ENCODE measurements at regions not wholly inside any gene's neighbourhood (a gene's known extent, or its start where the extent isn't known, plus 50 kb on each side); places are given as distances from the start of the nearest gene placed in this dataset.
"Not testable (repeated sequence)": the region's sequence is repeated elsewhere in the genome, so short reads cannot be mapped to it uniquely, and the experiment has no call there.

DNA sequence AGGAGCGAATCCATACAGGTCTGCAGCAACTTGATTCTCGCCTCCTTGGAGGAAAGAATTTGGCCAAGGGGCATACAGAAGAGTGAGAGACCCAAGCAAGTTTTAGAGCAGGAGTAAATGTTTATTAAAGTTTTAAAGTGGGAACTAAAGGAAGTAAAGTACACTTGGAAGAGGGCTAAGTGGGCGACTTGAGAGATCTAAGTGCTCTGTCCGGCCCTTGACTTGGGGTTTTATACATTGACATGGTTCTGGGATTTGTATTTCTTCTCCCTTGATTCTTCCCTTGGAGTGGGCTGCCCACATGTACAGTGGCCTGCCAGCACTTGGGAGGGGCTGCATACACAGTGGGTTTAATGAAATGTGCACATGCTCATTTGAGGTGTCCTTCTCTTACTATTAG lies 421.2 kb downstream of the TMEM121 start:
- no peaks in the 10 kb centered on the region for H3K27me3 ChIP-seq (ENCODE audit: control insufficient read depth, insufficient read depth, low read length)
- no peak for DNase-seq
- no peaks in the 10 kb centered on the region for H3K36me3 ChIP-seq (ENCODE audit: control insufficient read depth, insufficient read depth, low read length)
- no CpG with 5 or more reads among the region's 4 CpGs for WGBS (ENCODE audit: insufficient coverage, low lambda C conversion rate)
- no peaks in the 10 kb centered on the region for H3K4me1 ChIP-seq (ENCODE audit: control insufficient read depth, insufficient read depth, low read length)
- no peak overlapping the region for H3K4me3 ChIP-seq (ENCODE audit: low read length)
- H3K9me3 ChIP-seq (ENCODE audit: control insufficient read depth, low read depth, low read length) = peaks cover 12% of the 10 kb centered on the region
- no peak overlapping the region for H3K27ac ChIP-seq (ENCODE audit: low read length)

DNA sequence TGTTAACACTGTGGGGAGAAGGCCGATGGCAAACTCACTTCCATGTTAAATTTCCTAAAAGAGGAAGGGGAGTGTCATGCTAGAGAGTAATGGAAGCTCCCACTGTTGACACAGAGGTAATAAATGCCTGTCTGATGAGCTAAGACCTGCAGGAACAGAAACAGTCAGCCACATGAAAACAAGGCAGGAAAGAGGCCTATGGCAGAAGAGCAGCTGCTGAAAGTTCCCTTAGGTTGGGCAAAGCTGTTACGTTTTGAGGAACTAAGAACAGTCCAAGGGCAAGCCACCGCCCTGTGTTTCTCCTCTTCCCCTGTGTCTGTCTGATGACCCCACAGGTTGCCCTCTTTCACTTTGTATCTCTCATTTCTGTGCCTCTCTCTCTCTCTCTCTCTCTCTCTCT lies 422.6 kb downstream of the TMEM121 start:
- not testable (repeated sequence) for H3K27me3 ChIP-seq (ENCODE audit: control insufficient read depth, insufficient read depth, low read length); DNase-seq; H3K36me3 ChIP-seq (ENCODE audit: control insufficient read depth, insufficient read depth, low read length); H3K27ac ChIP-seq (ENCODE audit: low read length); H3K4me3 ChIP-seq (ENCODE audit: low read length); H3K4me1 ChIP-seq (ENCODE audit: control insufficient read depth, insufficient read depth, low read length)
- H3K9me3 ChIP-seq (ENCODE audit: control insufficient read depth, low read depth, low read length) = peaks cover 12% of the 10 kb centered on the region
- WGBS (ENCODE audit: insufficient coverage, low lambda C conversion rate) = no CpG with 5 or more reads among the region's 3 CpGs

DNA sequence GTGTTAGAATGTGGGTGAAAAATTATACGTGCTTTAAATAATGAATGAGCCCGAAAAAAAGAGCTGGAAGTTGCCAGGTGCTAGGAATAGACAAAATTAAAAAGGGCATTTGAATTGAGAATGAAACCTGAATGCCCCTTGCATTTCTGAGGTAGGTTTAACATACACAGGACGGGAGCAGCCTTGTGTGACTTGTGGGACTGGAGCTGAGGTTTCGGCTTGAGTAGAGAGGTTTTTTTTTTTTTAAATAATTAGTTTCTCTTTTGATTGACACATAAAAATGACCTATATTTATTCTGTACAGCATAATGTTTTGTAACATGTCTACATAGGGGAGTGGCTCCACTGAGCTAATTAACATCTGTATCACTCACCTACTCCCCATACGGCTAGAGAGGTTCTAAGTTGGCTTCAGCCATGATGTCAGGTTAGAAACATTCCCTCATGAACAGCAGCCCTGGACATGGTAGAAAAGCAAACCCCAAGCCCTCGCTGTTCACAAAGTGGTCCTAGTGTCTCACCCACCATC lies 424.0 kb downstream of the TMEM121 start:
- 70% methylated on average over 3 of the region's 6 CpGs for WGBS (ENCODE audit: insufficient coverage, low lambda C conversion rate)
- H3K9me3 ChIP-seq (ENCODE audit: control insufficient read depth, low read depth, low read length) = not testable (repeated sequence)

DNA sequence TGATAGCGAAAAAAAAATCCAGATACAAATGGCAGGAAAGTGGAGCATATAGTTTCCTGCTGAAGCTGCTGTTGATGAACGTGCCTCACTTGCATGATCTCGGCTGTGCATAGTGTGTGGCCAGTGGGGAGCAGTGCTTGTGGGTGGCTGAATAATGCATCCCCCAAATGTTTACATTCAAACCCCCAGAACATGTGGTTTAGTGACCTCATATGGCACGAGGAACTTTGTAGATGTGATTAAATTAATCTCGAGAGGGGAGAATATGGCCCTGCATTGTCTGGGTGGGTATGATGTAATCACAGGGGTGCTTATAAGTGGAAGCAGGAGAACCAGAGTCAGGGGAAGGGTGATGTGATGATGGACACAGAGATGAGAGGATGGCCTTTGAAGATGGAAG lies 425.0 kb downstream of the TMEM121 start:
- Histone ChIP-seq H3K4me3 (ENCODE audit: low read length) (no peak overlapping the region), H3K27ac (ENCODE audit: low read length) (no peak overlapping the region), H3K36me3 (ENCODE audit: control insufficient read depth, insufficient read depth, low read length) (no peaks in the 10 kb centered on the region), H3K9me3 (ENCODE audit: control insufficient read depth, low read depth, low read length) (no peaks in the 10 kb centered on the region), H3K4me1 (ENCODE audit: control insufficient read depth, insufficient read depth, low read length) (no peaks in the 10 kb centered on the region), H3K27me3 (ENCODE audit: control insufficient read depth, insufficient read depth, low read length) (no peaks in the 10 kb centered on the region)
- no peak for DNase-seq
- WGBS (ENCODE audit: insufficient coverage, low lambda C conversion rate) = no CpG with 5 or more reads among the region's 5 CpGs

More for the DNA sequence above, 424.0 kb downstream of the TMEM121 start:
- H3K4me1 ChIP-seq (ENCODE audit: control insufficient read depth, insufficient read depth, low read length); H3K27me3 ChIP-seq (ENCODE audit: control insufficient read depth, insufficient read depth, low read length); H3K4me3 ChIP-seq (ENCODE audit: low read length); DNase-seq; H3K27ac ChIP-seq (ENCODE audit: low read length); H3K36me3 ChIP-seq (ENCODE audit: control insufficient read depth, insufficient read depth, low read length): not testable (repeated sequence)

DNA sequence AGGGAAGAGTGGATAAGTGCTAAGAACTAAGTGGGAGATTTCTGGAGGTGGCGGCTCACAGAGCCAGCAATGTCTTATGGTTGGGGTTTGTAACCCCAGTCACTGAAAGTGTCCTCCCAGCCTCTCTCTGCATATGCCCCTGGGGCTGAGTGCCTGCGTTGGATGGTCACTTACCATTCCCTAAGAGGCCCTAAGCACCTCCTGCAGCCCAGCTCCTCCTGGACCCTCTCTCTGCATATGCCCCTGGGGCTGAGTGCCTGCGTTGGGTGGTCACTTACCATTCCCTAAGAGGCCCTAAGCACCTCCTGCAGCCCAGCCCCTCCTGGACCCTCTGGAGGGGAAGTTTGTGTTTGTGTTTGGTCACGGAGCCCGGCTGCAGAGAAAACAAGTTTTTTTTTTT lies 425.8 kb downstream of the TMEM121 start:
- DNase-seq = no peak
- Histone ChIP-seq H3K36me3 (ENCODE audit: control insufficient read depth, insufficient read depth, low read length) (no peaks in the 10 kb centered on the region), H3K9me3 (ENCODE audit: control insufficient read depth, low read depth, low read length) (no peaks in the 10 kb centered on the region), H3K4me3 (ENCODE audit: low read length) (no peak overlapping the region), H3K27me3 (ENCODE audit: control insufficient read depth, insufficient read depth, low read length) (no peaks in the 10 kb centered on the region), H3K4me1 (ENCODE audit: control insufficient read depth, insufficient read depth, low read length) (no peaks in the 10 kb centered on the region), H3K27ac (ENCODE audit: low read length) (no peak overlapping the region)
- WGBS (ENCODE audit: insufficient coverage, low lambda C conversion rate) = no CpG with 5 or more reads among the region's 5 CpGs

DNA sequence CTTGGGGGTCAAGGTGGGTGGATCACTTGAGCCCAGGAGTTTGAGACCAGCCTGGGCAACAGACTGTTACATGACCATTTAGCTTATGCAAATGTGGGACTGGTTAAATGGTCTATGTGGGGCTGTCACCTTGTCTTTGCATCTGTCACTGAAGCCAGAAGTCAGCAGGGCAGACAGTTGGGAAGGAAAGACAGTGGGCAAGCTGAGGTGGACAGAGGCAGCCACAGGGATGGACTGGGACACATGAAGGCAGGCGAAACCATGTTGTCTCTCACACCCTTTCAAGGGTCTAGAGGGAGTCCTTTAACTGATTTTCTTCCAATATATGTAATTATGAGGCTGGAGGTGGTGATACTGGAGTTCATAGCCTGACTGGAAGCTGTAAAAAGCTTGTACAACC lies 426.4 kb downstream of the TMEM121 start:
- H3K4me1 ChIP-seq (ENCODE audit: control insufficient read depth, insufficient read depth, low read length) = no peaks in the 10 kb centered on the region
- no peak overlapping the region for H3K4me3 ChIP-seq (ENCODE audit: low read length)
- H3K9me3 ChIP-seq (ENCODE audit: control insufficient read depth, low read depth, low read length) = no peaks in the 10 kb centered on the region
- 83% methylated on average over 1 of the region's 1 CpG for WGBS (ENCODE audit: insufficient coverage, low lambda C conversion rate)
- H3K27ac ChIP-seq (ENCODE audit: low read length) = no peak overlapping the region
- no peak for DNase-seq
- H3K36me3 ChIP-seq (ENCODE audit: control insufficient read depth, insufficient read depth, low read length) = no peaks in the 10 kb centered on the region
- no peaks in the 10 kb centered on the region for H3K27me3 ChIP-seq (ENCODE audit: control insufficient read depth, insufficient read depth, low read length)

DNA sequence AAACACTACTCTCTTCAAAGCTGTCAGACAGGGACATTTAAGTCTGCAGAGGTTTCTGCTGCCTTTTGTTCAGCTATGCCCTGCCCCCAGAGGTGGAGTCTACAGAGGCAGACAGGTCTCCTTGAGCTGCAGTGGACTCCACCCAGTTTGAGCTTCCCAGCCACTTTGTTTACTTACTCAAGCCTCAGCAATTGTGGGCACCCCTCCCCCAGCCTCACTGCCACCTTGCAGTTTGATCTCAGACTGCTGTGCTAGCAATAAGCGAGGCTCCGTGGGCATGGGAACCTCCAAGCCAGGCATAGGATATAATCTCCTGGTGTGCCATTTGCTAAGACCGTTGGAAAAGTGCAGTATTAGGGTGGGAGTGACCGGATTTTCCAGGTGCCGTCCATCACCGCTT lies 435.2 kb downstream of the TMEM121 start:
- not testable (repeated sequence) for H3K36me3 ChIP-seq (ENCODE audit: control insufficient read depth, insufficient read depth, low read length); H3K4me1 ChIP-seq (ENCODE audit: control insufficient read depth, insufficient read depth, low read length); H3K27me3 ChIP-seq (ENCODE audit: control insufficient read depth, insufficient read depth, low read length); H3K4me3 ChIP-seq (ENCODE audit: low read length); H3K9me3 ChIP-seq (ENCODE audit: control insufficient read depth, low read depth, low read length); DNase-seq; H3K27ac ChIP-seq (ENCODE audit: low read length)
- WGBS (ENCODE audit: insufficient coverage, low lambda C conversion rate) = no CpG with 5 or more reads among the region's 6 CpGs

DNA sequence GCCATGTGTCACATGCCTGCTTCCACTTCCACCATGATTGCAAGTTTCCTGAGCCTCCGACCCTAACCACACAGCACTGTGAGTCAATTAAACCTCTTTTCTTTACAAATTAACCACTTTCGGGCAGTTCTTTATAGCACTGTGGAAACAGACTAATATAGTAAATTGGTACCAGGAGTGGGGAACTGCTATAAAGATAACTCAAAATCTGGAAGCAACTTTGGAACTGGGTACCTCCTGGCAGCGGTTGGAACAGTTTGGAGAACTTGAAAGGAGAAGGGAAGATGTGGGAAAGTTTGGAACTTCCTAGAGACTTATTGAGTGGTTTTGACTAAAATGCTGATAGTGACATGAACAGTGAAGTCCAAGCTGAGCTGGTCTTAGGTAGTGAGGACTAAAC lies 436.1 kb downstream of the TMEM121 start:
- Histone ChIP-seq H3K36me3 (ENCODE audit: control insufficient read depth, insufficient read depth, low read length) (no peaks in the 10 kb centered on the region), H3K4me1 (ENCODE audit: control insufficient read depth, insufficient read depth, low read length) (no peaks in the 10 kb centered on the region), H3K9me3 (ENCODE audit: control insufficient read depth, low read depth, low read length) (peaks cover 3% of the 10 kb centered on the region), H3K27me3 (ENCODE audit: control insufficient read depth, insufficient read depth, low read length) (no peaks in the 10 kb centered on the region), H3K27ac (ENCODE audit: low read length) (no peak overlapping the region), H3K4me3 (ENCODE audit: low read length) (no peak overlapping the region)
- no CpG with 5 or more reads among the region's 3 CpGs for WGBS (ENCODE audit: insufficient coverage, low lambda C conversion rate)
- no peak for DNase-seq

DNA sequence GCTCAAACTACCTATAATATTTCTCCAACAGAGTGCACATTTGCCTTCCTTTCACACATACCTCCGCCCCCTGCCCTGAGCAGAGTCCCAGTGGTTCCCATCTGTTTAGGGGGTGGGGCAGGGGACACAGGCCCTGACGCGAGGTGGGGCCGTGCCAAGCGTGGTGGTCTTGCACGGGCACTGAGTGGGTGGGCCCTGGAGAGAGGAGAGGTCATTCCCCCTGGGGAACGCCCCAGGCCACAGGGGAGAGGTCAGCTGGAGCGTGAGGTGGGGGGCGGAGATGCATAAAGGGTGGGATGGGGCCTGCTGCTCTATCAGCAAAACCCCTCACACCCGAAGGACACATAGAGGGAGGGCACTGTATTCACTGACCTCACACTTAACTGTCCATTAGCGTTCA lies 441.9 kb downstream of the TMEM121 start:
- Histone ChIP-seq H3K4me1 (ENCODE audit: control insufficient read depth, insufficient read depth, low read length) (no peaks in the 10 kb centered on the region), H3K27me3 (ENCODE audit: control insufficient read depth, insufficient read depth, low read length) (no peaks in the 10 kb centered on the region), H3K36me3 (ENCODE audit: control insufficient read depth, insufficient read depth, low read length) (no peaks in the 10 kb centered on the region), H3K27ac (ENCODE audit: low read length) (no peak overlapping the region), H3K4me3 (ENCODE audit: low read length) (no peak overlapping the region), H3K9me3 (ENCODE audit: control insufficient read depth, low read depth, low read length) (peaks cover 7% of the 10 kb centered on the region)
- DNase-seq = no peak
- WGBS (ENCODE audit: insufficient coverage, low lambda C conversion rate) = no CpG with 5 or more reads among the region's 11 CpGs

DNA sequence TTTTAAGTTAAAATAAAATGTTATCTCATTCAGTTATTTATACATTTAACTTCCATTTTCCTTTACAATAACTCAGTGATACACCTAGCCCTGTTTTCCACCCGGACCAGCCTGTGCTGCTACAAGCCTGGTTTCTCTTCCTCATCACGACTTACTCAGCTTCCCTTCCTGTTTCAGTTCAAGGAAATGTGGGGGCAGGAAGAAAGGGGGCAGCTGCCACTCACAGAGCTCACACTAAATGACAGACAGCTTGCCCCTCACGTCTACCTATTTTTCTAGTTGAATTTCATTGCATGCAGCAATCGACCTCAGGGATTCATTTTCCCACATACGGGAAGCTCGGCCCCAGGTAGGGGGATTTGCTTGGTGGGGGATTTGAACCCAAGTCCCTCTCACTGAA lies 442.6 kb downstream of the TMEM121 start:
- not testable (repeated sequence) for H3K9me3 ChIP-seq (ENCODE audit: control insufficient read depth, low read depth, low read length); DNase-seq; H3K4me1 ChIP-seq (ENCODE audit: control insufficient read depth, insufficient read depth, low read length); H3K36me3 ChIP-seq (ENCODE audit: control insufficient read depth, insufficient read depth, low read length); H3K27me3 ChIP-seq (ENCODE audit: control insufficient read depth, insufficient read depth, low read length); H3K4me3 ChIP-seq (ENCODE audit: low read length); H3K27ac ChIP-seq (ENCODE audit: low read length)
- WGBS (ENCODE audit: insufficient coverage, low lambda C conversion rate) = 71% methylated on average over 1 of the region's 6 CpGs

DNA sequence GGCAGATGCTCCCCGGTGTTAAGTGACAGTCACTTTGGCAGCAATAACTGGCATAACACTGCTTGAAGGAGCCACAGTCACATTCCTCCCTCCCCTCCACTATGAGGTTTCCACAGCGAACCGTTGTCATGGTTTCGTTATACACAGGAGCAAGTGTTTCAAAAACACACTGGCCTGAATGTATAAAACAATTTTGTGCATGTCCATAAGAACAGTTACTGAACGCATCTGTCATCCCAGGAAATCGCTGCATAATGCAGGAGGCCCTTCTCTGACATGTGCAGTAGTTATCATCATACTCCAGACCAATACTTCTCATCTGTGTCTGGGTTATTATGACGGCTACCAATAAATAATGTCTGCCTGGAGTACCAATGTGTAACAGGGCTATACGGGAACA lies 444.4 kb downstream of the TMEM121 start:
- H3K4me3 ChIP-seq (ENCODE audit: low read length); DNase-seq; H3K27ac ChIP-seq (ENCODE audit: low read length); H3K36me3 ChIP-seq (ENCODE audit: control insufficient read depth, insufficient read depth, low read length); H3K4me1 ChIP-seq (ENCODE audit: control insufficient read depth, insufficient read depth, low read length); H3K9me3 ChIP-seq (ENCODE audit: control insufficient read depth, low read depth, low read length); H3K27me3 ChIP-seq (ENCODE audit: control insufficient read depth, insufficient read depth, low read length): not testable (repeated sequence)
- 83% methylated on average over 2 of the region's 8 CpGs for WGBS (ENCODE audit: insufficient coverage, low lambda C conversion rate)

All from large intestine (tissue), 3 donors.